Gastrocnemius medialis (tissue), 4 donors: ENCODE measurements at regions not wholly inside any gene's neighbourhood (a gene's known extent, or its start where the extent isn't known, plus 50 kb on each side); places are given as distances from the start of the nearest gene placed in this dataset.

Experiments
- ATAC-seq, 2 donors: fragments of 150-250 bp; one replicate each; pipeline ENCODE4 v1.9.1; 2016
- DNase-seq, 2 donors: peaks; one replicate each; pipeline ENCODE4 v3.0.0-alpha.2; 2019
- H3K27ac ChIP-seq, 4 donors: fragments of 200-600 bp; sonication (generic); 1 replicate in 1 of 4; 2 replicates in 3 of 4; pipeline ENCODE4 v1.5.1; 2016 to 2018; ENCODE audit warnings: mild to moderate bottlenecking in 2 of 4, moderate library complexity in 1 of 4
- H3K27me3 ChIP-seq, 3 donors: fragments of 200-600 bp; sonication (generic) in 2 of 3; 1 replicate in 1 of 3; 2 replicates in 2 of 3; pipeline versions ENCODE4 v1.5.1 to v1.6.0; 2016 to 2019; ENCODE audit warnings: mild to moderate bottlenecking in 1 of 3, moderate library complexity in 1 of 3
- H3K36me3 ChIP-seq, 2 donors: fragments of 200-600 bp; sonication (generic) in 1 of 2; one replicate each; pipeline ENCODE4 v1.5.1; 2017 to 2018
- H3K4me1 ChIP-seq, 2 donors: fragments of 200-600 bp; sonication (generic) in 1 of 2; one replicate each; pipeline ENCODE4 v1.5.1; 2016 to 2017; ENCODE audit warnings: mild to moderate bottlenecking in 2 of 2
- H3K4me3 ChIP-seq, 4 donors: fragments of 200-600 bp; sonication (generic) in 3 of 4; 1 replicate in 1 of 4; 2 replicates in 3 of 4; pipeline ENCODE4 v1.5.1; 2016 to 2019; ENCODE audit warnings: mild to moderate bottlenecking in 2 of 4
- H3K9me3 ChIP-seq, 3 donors: fragments of 200-600 bp; sonication (generic) in 2 of 3; 1 replicate in 1 of 3; 2 replicates in 2 of 3; pipeline ENCODE4 v1.5.1; 2016 to 2019
- POLR2A ChIP-seq, 2 donors: fragments of 450-650 bp; IDR thresholded peaks; one replicate each; pipeline ENCODE4 v1.6.1; 2017; ENCODE audit warnings: antibody characterized with exemption in 2 of 2, mild to moderate bottlenecking in 2 of 2, moderate library complexity in 2 of 2
- in situ Hi-C, 4 donors: fragments of 200-750 bp; cut with MboI; loops; one replicate each; pipeline versions ENCODE4 v1.15.0 to v1.8.0; 2017; ENCODE audit warnings: low sequenced_read_pairs in 4 of 4
- intact Hi-C: fragments of 100-400 bp; cut with DNase I; formaldehyde crosslinking; loops from one replicate; pipeline ENCODE4 v1.15.1; 2023; ENCODE audit warnings: low total_unique reads
- TF ChIP-seq, protein P1 (sequence below), 5 experiments: fragments of 450-650 bp in 3 of 5; fragments of 200-600 bp in 2 of 5; sonication (generic) in 2 of 5; IDR thresholded peaks in 4 of 5; conservative IDR thresholded peaks in 1 of 5; 1 replicate in 4 of 5; 2 replicates in 1 of 5; pipeline ENCODE4 v1.5.1; 2016 to 2019; ENCODE audit warnings: antibody characterized with exemption in 5 of 5, mild to moderate bottlenecking in 3 of 5, moderate library complexity in 3 of 5

- in situ Hi-C loops, result no loop called here
- H3K27me3 ChIP-seq, result no peaks in the 10 kb centered on the region
- H3K27ac ChIP-seq, result no peak overlapping the region
- DNase-seq, result no peak
- intact Hi-C loops, result no loop called here
- ATAC-seq, result no peak
- no peaks in the 10 kb centered on the region for H3K36me3 ChIP-seq
- H3K4me1 ChIP-seq, result no peaks in the 10 kb centered on the region
- H3K4me3 ChIP-seq, result no peak overlapping the region
- no peaks in the 10 kb centered on the region for H3K9me3 ChIP-seq
- TF ChIP-seq, protein P1, sequence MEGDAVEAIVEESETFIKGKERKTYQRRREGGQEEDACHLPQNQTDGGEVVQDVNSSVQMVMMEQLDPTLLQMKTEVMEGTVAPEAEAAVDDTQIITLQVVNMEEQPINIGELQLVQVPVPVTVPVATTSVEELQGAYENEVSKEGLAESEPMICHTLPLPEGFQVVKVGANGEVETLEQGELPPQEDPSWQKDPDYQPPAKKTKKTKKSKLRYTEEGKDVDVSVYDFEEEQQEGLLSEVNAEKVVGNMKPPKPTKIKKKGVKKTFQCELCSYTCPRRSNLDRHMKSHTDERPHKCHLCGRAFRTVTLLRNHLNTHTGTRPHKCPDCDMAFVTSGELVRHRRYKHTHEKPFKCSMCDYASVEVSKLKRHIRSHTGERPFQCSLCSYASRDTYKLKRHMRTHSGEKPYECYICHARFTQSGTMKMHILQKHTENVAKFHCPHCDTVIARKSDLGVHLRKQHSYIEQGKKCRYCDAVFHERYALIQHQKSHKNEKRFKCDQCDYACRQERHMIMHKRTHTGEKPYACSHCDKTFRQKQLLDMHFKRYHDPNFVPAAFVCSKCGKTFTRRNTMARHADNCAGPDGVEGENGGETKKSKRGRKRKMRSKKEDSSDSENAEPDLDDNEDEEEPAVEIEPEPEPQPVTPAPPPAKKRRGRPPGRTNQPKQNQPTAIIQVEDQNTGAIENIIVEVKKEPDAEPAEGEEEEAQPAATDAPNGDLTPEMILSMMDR (IDR thresholded peaks at IDR 0.05 in 4 of 5, conservative IDR thresholded peaks at IDR 0.05 in 1 of 5), result no peak
Observed at GRCh38 chr5:35313291-35313690, 83.0 kb upstream of the PRLR start.

DNA sequence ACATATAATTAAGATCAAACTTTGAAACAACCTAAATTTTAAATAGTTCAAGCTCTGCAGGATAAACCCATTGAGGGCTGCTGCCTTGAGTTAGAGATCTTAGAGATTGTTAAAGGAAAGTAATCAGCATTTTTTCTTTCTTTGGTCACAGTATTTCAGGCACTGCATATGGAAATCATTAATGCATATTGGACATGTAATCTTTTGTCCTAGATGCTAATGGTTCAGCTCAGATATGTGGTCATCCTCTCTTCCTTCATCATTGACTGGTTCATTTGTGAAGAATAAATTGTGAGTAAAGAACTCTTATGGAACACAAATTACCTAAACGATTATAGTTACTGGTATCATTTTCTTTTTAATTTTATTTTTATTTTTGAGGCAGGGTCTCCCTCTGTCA, 82.0 kb upstream of the PRLR start:
- Histone ChIP-seq H3K36me3 (no peaks in the 10 kb centered on the region), H3K4me3 (no peak overlapping the region), H3K9me3 (no peaks in the 10 kb centered on the region), H3K27ac (no peak overlapping the region), H3K27me3 (no peaks in the 10 kb centered on the region), H3K4me1 (no peaks in the 10 kb centered on the region)
- TF ChIP-seq, protein P1 (IDR thresholded peaks at IDR 0.05 in 4 of 5, conservative IDR thresholded peaks at IDR 0.05 in 1 of 5), result no peak
- no peak for TF ChIP-seq POLR2A (IDR thresholded peaks at IDR 0.05)
- ATAC-seq (no peak), DNase-seq (no peak)
- intact Hi-C loops (no loop called here), in situ Hi-C loops (no loop called here)

DNA sequence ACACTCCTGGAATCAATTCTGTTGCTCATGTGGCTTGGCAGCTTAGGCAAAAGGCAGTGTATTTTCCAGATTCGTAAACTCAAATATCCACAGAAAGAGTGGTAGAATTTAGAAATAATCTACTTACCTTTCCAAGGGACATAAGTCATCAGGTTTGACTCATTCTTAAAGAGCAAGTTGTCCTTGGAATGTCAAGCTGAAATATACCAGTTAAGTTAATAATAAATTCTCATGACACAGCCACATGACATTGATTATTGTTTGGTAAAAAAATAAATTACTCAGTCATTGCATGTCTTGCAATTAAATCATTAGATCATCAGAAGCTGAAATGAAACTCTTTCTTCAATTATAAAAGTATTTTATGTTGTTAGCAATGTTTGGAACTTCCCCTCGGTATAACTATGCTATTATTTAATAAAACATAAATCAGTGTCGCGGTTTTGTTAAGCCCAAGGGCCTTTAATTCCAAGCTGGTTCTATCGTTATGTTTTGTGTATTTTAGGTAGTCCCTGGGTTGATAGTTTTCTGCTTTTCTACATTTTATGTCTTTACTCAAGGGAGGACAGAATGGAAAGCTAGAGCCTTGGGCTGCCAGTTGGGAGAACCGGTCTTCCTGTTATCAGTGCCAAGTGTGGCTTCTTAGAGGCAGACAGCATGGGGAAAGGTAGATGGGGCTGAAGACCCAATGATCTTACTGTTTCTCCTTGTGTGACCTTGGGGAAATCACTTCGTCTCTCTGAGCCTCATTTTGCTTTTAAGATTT, 79.3 kb upstream of the PRLR start:
- DNase-seq (no peak), ATAC-seq (no peak)
- Histone ChIP-seq H3K4me1 (no peaks in the 10 kb centered on the region), H3K27ac (no peak overlapping the region), H3K27me3 (no peaks in the 10 kb centered on the region), H3K9me3 (no peaks in the 10 kb centered on the region), H3K36me3 (no peaks in the 10 kb centered on the region), H3K4me3 (no peak overlapping the region)
- in situ Hi-C loops (no loop called here), intact Hi-C loops (no loop called here)
- TF ChIP-seq, protein P1 (IDR thresholded peaks at IDR 0.05 in 4 of 5, conservative IDR thresholded peaks at IDR 0.05 in 1 of 5), result no peak
- TF ChIP-seq POLR2A (IDR thresholded peaks at IDR 0.05), result no peak

DNA sequence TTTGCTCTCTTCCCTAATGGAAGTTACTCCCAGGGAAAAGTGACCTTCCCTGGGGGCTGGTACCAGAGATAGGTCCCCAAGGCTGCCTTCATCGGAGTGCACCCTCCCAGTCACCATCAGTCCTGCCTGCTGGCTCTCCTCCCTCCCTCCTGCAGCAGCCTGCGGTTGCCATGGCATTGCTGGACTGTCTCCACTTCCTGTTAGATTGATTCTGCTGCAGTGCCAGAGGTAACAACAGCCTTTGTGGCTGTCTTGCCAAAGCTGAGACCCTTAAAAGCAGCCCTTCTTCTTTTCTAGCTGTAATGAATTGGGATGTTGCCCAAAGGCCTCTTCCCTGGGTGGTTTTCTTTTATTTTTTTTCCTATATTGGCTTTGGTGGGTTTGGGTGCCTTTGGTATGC, 78.1 kb upstream of the PRLR start:
- H3K4me1 ChIP-seq, result no peaks in the 10 kb centered on the region
- in situ Hi-C loops, result no loop called here
- ATAC-seq (no peak), DNase-seq (no peak)
- no peak for TF ChIP-seq POLR2A (IDR thresholded peaks at IDR 0.05)
- TF ChIP-seq, protein P1 (IDR thresholded peaks at IDR 0.05 in 4 of 5, conservative IDR thresholded peaks at IDR 0.05 in 1 of 5), result no peak
- H3K4me3 ChIP-seq, result no peak overlapping the region
- no peaks in the 10 kb centered on the region for H3K27me3 ChIP-seq
- no peaks in the 10 kb centered on the region for H3K36me3 ChIP-seq
- no peak overlapping the region for H3K27ac ChIP-seq
- H3K9me3 ChIP-seq, result no peaks in the 10 kb centered on the region
- intact Hi-C loops, result no loop called here
